Duodenal mucosa (tissue), 2 donors: ENCODE measurements at regions not wholly inside any gene's neighbourhood (a gene's known extent, or its start where the extent isn't known, plus 50 kb on each side); places are given as distances from the start of the nearest gene placed in this dataset.

ENCODE experiments used
- H3K27ac ChIP-seq: one replicate; pipeline ENCODE4 v1.7.0; 2013; ENCODE audit warnings: low read depth, low read length
- H3K27me3 ChIP-seq, 2 donors: one replicate each; pipeline ENCODE4 v1.7.0; 2013; ENCODE audit warnings: low read length in 2 of 2, control low read depth in 1 of 2; ENCODE audit not compliant: insufficient read depth in 2 of 2, control insufficient read depth in 1 of 2
- H3K36me3 ChIP-seq, 2 donors: one replicate each; pipeline ENCODE4 v1.7.0; 2013; ENCODE audit warnings: low read length in 2 of 2, control low read depth in 1 of 2; ENCODE audit not compliant: insufficient read depth in 2 of 2, control insufficient read depth in 1 of 2
- H3K4me1 ChIP-seq, 2 donors: one replicate each; pipeline ENCODE4 v1.7.0; 2013; ENCODE audit warnings: low read length in 2 of 2, control low read depth in 1 of 2; ENCODE audit not compliant: insufficient read depth in 2 of 2, control insufficient read depth in 1 of 2
- H3K4me3 ChIP-seq, 2 donors: one replicate each; pipeline ENCODE4 v1.7.0; 2013; ENCODE audit warnings: low read length in 2 of 2, low read depth in 1 of 2
- H3K9ac ChIP-seq, 2 donors: one replicate each; pipeline ENCODE4 v1.7.0; 2013; ENCODE audit warnings: low read length in 2 of 2, low read depth in 1 of 2
- H3K9me3 ChIP-seq, 2 donors: one replicate each; pipeline ENCODE4 v1.7.0; 2013; ENCODE audit warnings: low read length in 2 of 2, control low read depth in 1 of 2; ENCODE audit not compliant: control insufficient read depth in 1 of 2

DNA sequence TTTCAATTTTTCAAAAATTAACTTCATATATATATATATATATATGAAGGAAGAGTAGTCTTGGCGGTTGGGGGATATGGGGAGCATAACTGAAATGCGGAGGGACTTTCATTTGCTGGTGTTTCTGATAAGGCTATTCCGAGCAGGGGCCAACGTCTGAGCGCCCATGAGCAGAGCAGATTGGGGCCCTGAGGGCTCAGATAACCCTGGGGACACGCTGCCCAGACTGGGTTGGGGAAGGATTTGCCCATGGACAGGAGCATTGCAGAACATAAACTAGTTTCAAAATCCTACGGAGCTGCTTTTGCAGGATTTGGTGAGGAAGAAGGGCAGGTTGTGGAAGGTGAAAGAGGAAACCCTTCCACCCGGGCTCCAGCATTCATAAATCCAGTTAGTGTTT, 240.2 kb downstream of the IRX1 start:
- Histone ChIP-seq H3K4me3 (no peak overlapping the region), H3K36me3 (no peaks in the 10 kb centered on the region), H3K27me3 (no peaks in the 10 kb centered on the region), H3K9ac (no peak overlapping the region), H3K4me1 (no peaks in the 10 kb centered on the region), H3K27ac (no peak overlapping the region), H3K9me3 (no peaks in the 10 kb centered on the region)

DNA sequence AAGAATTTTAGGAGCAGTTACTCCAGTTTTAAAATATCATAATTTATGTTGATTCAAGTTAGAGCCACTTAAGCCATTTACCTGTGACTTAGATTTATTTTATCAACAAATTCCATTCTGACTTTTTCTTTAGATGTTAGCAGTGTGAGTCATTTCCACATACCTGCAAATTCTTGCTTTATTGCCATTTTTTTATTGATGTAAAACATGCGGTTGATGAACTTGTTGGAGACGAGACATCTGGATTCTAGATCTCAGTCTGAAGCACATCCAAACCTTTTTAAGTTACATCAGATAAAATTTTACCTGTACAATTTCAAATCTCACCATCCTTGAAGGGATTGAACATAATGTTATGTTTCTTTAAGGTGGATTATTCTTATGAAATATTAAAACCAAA, 240.9 kb downstream of the IRX1 start:
- H3K27ac ChIP-seq = no peak overlapping the region
- no peak overlapping the region for H3K4me3 ChIP-seq
- H3K9me3 ChIP-seq = no peaks in the 10 kb centered on the region
- H3K4me1 ChIP-seq = no peaks in the 10 kb centered on the region
- H3K36me3 ChIP-seq = no peaks in the 10 kb centered on the region
- no peaks in the 10 kb centered on the region for H3K27me3 ChIP-seq
- no peak overlapping the region for H3K9ac ChIP-seq

DNA sequence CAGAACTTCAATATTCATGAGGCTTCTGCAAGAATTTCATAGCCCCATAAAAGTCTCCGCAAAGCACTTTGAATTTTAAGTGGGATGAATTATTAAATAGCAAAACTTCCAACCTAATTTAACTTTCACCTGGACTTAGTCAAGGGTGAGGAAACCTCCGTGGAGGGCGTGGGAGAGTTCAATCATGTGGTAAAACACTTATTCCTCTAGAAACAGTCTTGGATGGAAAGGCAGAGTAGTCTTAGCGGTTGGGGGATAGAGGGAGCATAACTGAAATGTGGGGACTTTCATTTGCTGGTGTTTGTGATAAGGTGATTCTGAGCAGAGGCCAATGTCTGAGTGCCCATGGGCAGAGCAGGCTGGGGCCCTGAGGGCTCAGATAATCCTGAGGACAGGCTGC, 241.9 kb downstream of the IRX1 start:
- no peak overlapping the region for H3K4me3 ChIP-seq
- no peak overlapping the region for H3K27ac ChIP-seq
- no peaks in the 10 kb centered on the region for H3K9me3 ChIP-seq
- H3K4me1 ChIP-seq = no peaks in the 10 kb centered on the region
- no peak overlapping the region for H3K9ac ChIP-seq
- H3K36me3 ChIP-seq = no peaks in the 10 kb centered on the region
- H3K27me3 ChIP-seq = no peaks in the 10 kb centered on the region

DNA sequence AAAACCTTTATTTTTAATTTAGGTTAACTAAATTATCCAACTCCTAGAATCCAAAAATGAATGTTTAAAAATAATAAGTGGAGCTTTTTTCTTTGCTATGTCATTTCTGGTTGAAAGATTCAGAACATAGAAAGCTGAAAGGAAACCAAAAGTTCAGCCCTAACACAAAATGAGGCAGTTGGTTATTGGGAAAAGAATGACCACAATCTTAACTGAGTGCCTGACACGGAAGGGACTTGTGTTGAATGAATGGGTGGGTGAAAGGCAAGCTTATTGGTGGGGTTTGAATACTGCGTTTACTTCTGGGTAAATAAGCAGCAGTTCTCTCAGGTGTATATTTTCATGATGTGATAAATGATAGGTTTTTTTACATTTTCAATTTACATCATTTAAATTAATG, 243.5 kb downstream of the IRX1 start:
- no peaks in the 10 kb centered on the region for H3K36me3 ChIP-seq
- H3K4me3 ChIP-seq = no peak overlapping the region
- no peaks in the 10 kb centered on the region for H3K9me3 ChIP-seq
- H3K27ac ChIP-seq = no peak overlapping the region
- no peak overlapping the region for H3K9ac ChIP-seq
- H3K27me3 ChIP-seq = no peaks in the 10 kb centered on the region
- H3K4me1 ChIP-seq = no peaks in the 10 kb centered on the region

DNA sequence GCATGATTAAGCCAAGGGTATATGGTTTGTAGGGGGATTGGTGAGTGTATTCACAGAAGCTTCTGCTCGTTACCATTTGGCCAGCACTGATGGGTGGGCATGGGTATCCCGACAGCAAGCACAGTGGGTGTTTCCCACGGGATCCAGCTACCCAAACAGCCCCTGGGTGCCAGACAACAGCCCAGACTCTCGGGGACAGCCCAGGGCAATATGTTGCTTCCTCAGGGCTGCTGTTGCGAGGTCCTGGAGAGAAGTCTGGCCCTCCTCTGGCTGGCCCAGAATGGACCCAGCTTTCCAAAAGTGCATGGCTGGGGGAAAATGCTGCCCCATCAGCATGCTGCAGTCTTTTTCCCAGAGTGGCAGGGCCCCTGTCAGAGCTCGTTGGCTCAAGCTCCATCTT, 247.0 kb downstream of the IRX1 start:
- H3K4me1 ChIP-seq = no peaks in the 10 kb centered on the region
- no peaks in the 10 kb centered on the region for H3K9me3 ChIP-seq
- no peaks in the 10 kb centered on the region for H3K36me3 ChIP-seq
- H3K4me3 ChIP-seq = no peak overlapping the region
- H3K9ac ChIP-seq = no peak overlapping the region
- no peaks in the 10 kb centered on the region for H3K27me3 ChIP-seq
- H3K27ac ChIP-seq = no peak overlapping the region

DNA sequence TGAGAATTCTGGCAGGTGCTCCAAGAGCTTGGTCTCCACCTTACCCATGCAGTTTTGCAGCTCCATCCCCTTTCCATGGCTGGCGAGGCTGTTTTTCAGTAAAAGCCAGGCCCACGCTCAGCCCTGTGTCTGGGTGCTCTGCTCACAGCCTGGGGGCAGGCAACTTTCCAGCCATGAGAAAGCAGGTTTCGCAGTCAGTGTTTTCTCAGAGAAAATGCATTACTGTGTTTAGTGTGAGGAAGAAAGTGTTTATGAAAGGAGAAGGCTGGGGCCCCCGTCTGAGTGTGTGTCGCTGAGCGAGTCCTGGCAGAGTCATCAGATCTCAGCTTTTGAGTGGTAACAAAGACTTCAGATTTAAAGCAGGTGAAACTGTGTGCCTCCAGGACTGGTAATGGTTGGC, 248.1 kb downstream of the IRX1 start:
- Histone ChIP-seq H3K4me3 (no peak overlapping the region), H3K4me1 (no peaks in the 10 kb centered on the region), H3K9ac (no peak overlapping the region), H3K36me3 (no peaks in the 10 kb centered on the region), H3K27ac (no peak overlapping the region), H3K9me3 (no peaks in the 10 kb centered on the region), H3K27me3 (no peaks in the 10 kb centered on the region)

DNA sequence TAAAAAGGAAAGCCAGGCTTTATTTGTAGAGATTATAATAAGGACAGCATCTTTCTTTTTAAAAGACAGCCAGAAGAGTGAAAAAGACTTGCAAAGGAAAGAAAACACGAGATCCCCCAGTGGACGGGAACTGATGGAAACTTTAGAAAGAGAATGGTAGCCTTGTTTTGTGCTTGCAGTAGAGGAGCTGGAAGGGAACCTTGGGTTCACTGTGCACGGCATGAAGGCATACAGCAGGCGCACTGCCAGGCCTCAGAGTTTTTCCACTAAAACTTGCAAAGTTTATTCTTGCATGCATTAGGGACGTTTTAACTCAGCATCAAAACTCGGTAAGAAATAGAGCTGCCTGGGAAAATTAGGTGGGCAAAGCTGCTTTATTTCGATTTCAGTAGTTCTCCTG, 248.6 kb downstream of the IRX1 start:
- no peaks in the 10 kb centered on the region for H3K4me1 ChIP-seq
- H3K9ac ChIP-seq = no peak overlapping the region
- H3K9me3 ChIP-seq = no peaks in the 10 kb centered on the region
- H3K4me3 ChIP-seq = no peak overlapping the region
- no peaks in the 10 kb centered on the region for H3K27me3 ChIP-seq
- no peaks in the 10 kb centered on the region for H3K36me3 ChIP-seq
- H3K27ac ChIP-seq = no peak overlapping the region

DNA sequence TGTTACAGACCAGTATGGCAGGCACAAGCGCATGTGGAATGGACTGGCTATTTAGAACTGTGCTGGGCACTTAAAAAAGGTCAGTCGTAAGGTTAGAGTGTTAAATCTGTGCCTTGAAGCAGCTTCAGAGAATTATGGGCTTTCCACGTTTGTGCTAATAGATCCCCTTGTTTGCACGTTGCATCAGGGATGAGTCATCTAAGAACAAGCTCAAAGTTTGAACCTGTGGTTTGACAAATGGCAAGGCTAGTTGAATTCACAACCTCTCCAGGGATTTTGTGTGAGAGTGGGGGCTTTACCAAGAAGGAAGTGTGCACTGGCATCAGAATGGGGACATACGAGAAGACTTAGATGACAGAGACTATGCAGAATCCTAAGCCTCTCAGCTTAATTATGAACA, 249.6 kb downstream of the IRX1 start:
- H3K27me3 ChIP-seq = no peaks in the 10 kb centered on the region
- H3K27ac ChIP-seq = no peak overlapping the region
- no peaks in the 10 kb centered on the region for H3K9me3 ChIP-seq
- no peak overlapping the region for H3K4me3 ChIP-seq
- no peaks in the 10 kb centered on the region for H3K4me1 ChIP-seq
- no peaks in the 10 kb centered on the region for H3K36me3 ChIP-seq
- no peak overlapping the region for H3K9ac ChIP-seq

DNA sequence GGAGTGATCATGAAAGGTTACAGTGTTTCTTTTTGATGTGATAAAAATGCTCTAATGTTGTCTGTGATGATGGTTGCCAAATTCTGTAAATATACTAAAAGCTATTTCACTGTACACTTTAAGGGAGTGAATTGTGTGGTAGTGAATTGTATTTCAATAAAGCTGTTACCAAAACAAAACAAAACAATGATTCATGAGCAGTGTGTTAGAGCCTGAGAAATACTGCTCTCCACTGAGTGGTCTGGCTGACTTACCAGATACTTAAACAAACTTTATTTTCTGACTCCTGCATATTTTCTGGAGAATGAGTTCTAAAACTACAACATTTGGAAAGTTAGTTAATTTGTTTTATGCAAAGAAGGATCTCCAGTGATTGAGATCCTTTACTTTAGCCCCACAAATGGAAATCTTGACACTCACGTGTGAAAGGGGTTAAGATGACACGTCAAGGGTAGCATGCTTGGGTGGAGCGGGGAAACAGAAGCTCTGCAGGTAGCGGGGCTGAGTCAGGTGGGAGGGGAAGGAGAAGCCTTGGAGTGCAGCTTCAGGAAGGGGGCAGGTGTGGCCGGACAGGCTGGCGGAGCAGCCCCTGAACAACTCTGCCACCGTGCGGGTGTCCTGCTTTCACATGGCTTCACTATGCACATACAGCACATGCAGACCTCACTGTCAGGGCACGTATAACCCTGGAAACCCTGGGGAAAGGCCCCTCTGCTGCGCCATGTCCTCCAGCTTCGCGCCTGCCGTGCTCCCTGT, 256.7 kb downstream of the IRX1 start:
- Histone ChIP-seq H3K36me3 (no peaks in the 10 kb centered on the region), H3K4me3 (no peak overlapping the region), H3K27me3 (no peaks in the 10 kb centered on the region), H3K9ac (no peak overlapping the region), H3K9me3 (no peaks in the 10 kb centered on the region), H3K27ac (no peak overlapping the region), H3K4me1 (no peaks in the 10 kb centered on the region)

DNA sequence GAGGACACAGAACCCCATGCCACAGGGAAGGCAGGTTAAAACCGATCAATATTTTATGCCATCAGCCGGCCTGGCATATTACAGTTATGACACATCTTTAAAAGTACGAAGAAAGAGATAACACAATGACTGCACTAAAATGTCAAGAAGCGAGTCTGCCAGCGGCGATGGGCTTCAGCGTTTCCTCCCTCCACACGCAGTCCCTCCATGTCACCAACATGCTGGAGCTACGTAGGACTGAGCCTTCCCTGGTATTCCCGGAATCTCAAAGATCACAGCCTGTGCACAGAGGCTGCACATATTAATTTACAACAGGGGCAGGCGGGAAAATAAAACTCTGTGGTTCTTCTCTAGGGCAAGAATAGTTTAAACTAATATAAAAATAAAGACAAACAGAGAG, 257.7 kb downstream of the IRX1 start:
- no peaks in the 10 kb centered on the region for H3K9me3 ChIP-seq
- H3K9ac ChIP-seq = no peak overlapping the region
- H3K4me1 ChIP-seq = no peaks in the 10 kb centered on the region
- no peaks in the 10 kb centered on the region for H3K36me3 ChIP-seq
- no peaks in the 10 kb centered on the region for H3K27me3 ChIP-seq
- no peak overlapping the region for H3K27ac ChIP-seq
- no peak overlapping the region for H3K4me3 ChIP-seq
